ENCODE measurements at regions not wholly inside any gene's neighbourhood (a gene's known extent, or its start where the extent isn't known, plus 50 kb on each side); places are given as distances from the start of the nearest gene placed in this dataset.
"Not testable (repeated sequence)": the region's sequence is repeated elsewhere in the genome, so short reads cannot be mapped to it uniquely, and the experiment has no call there.

GRCh38 chr10:106015369-106016199, 1148.9 kb downstream of the SORCS1 start:
- not testable (repeated sequence) for H3K27ac ChIP-seq (ENCODE audit: insufficient read depth, low read depth, low read length, poor library complexity, severe bottlenecking); H3K4me3 ChIP-seq (ENCODE audit: insufficient read depth, low read depth, low read length); H3K36me3 ChIP-seq (ENCODE audit: control insufficient read depth, insufficient read depth, low read length); H3K9me3 ChIP-seq (ENCODE audit: control insufficient read depth, low read length); H3K4me1 ChIP-seq (ENCODE audit: control insufficient read depth, insufficient read depth, low read length); H3K27me3 ChIP-seq (ENCODE audit: control insufficient read depth, insufficient read depth, low read length, poor library complexity, severe bottlenecking)
- whole genome bisulfite sequencing, 2 experiments, result 77 to 78% methylated on average over 4 of the region's 4 CpGs

GRCh38 chr10:106011250-106011649, 1153.3 kb downstream of the SORCS1 start:
- Histone ChIP-seq H3K9me3 (ENCODE audit: control insufficient read depth, low read length) (no peaks in the 10 kb centered on the region), H3K4me3 (ENCODE audit: insufficient read depth, low read depth, low read length) (no peak overlapping the region), H3K27me3 (ENCODE audit: control insufficient read depth, insufficient read depth, low read length, poor library complexity, severe bottlenecking) (no peaks in the 10 kb centered on the region), H3K4me1 (ENCODE audit: control insufficient read depth, insufficient read depth, low read length) (peaks cover 4% of the 10 kb centered on the region), H3K27ac (ENCODE audit: insufficient read depth, low read depth, low read length, poor library complexity, severe bottlenecking) (no peak overlapping the region), H3K36me3 (ENCODE audit: control insufficient read depth, insufficient read depth, low read length) (no peaks in the 10 kb centered on the region)
- WGBS, 2 experiments, result 44 to 56% methylated on average over 3 of the region's 3 CpGs

GRCh38 chr10:106000721-106001120, 1163.8 kb downstream of the SORCS1 start:
- Histone ChIP-seq H3K36me3 (ENCODE audit: control insufficient read depth, insufficient read depth, low read length) (no peaks in the 10 kb centered on the region), H3K4me3 (ENCODE audit: insufficient read depth, low read depth, low read length) (no peak overlapping the region), H3K27me3 (ENCODE audit: control insufficient read depth, insufficient read depth, low read length, poor library complexity, severe bottlenecking) (no peaks in the 10 kb centered on the region), H3K9me3 (ENCODE audit: control insufficient read depth, low read length) (peaks cover 2% of the 10 kb centered on the region), H3K27ac (ENCODE audit: insufficient read depth, low read depth, low read length, poor library complexity, severe bottlenecking) (no peak overlapping the region), H3K4me1 (ENCODE audit: control insufficient read depth, insufficient read depth, low read length) (no peaks in the 10 kb centered on the region)
- 92 to 93% methylated on average over 2 of the region's 2 CpGs for WGBS, 2 experiments

- H3K4me1 ChIP-seq (ENCODE audit: control insufficient read depth, insufficient read depth, low read length), result no peaks in the 10 kb centered on the region
- H3K9me3 ChIP-seq (ENCODE audit: control insufficient read depth, low read length), result no peaks in the 10 kb centered on the region
- H3K36me3 ChIP-seq (ENCODE audit: control insufficient read depth, insufficient read depth, low read length), result no peaks in the 10 kb centered on the region
- no peak overlapping the region for H3K4me3 ChIP-seq (ENCODE audit: insufficient read depth, low read depth, low read length)
- WGBS, 2 experiments, result 92 to 98% methylated on average over 3 of the region's 3 CpGs
- H3K27me3 ChIP-seq (ENCODE audit: control insufficient read depth, insufficient read depth, low read length, poor library complexity, severe bottlenecking), result no peaks in the 10 kb centered on the region
- H3K27ac ChIP-seq (ENCODE audit: insufficient read depth, low read depth, low read length, poor library complexity, severe bottlenecking), result no peak overlapping the region
Observed at GRCh38 chr10:105993609-105994008, 1170.9 kb downstream of the SORCS1 start.

- Histone ChIP-seq H3K27ac (ENCODE audit: insufficient read depth, low read depth, low read length, poor library complexity, severe bottlenecking) (no peak overlapping the region), H3K9me3 (ENCODE audit: control insufficient read depth, low read length) (no peaks in the 10 kb centered on the region), H3K27me3 (ENCODE audit: control insufficient read depth, insufficient read depth, low read length, poor library complexity, severe bottlenecking) (no peaks in the 10 kb centered on the region), H3K4me1 (ENCODE audit: control insufficient read depth, insufficient read depth, low read length) (no peaks in the 10 kb centered on the region), H3K36me3 (ENCODE audit: control insufficient read depth, insufficient read depth, low read length) (no peaks in the 10 kb centered on the region), H3K4me3 (ENCODE audit: insufficient read depth, low read depth, low read length) (no peak overlapping the region)
Observed at GRCh38 chr10:105992928-105993327, 1171.6 kb downstream of the SORCS1 start.

GRCh38 chr10:105990529-105990928, 1174.0 kb downstream of the SORCS1 start:
- Histone ChIP-seq H3K27me3 (ENCODE audit: control insufficient read depth, insufficient read depth, low read length, poor library complexity, severe bottlenecking) (no peaks in the 10 kb centered on the region), H3K9me3 (ENCODE audit: control insufficient read depth, low read length) (no peaks in the 10 kb centered on the region), H3K27ac (ENCODE audit: insufficient read depth, low read depth, low read length, poor library complexity, severe bottlenecking) (no peak overlapping the region), H3K4me3 (ENCODE audit: insufficient read depth, low read depth, low read length) (no peak overlapping the region), H3K4me1 (ENCODE audit: control insufficient read depth, insufficient read depth, low read length) (no peaks in the 10 kb centered on the region), H3K36me3 (ENCODE audit: control insufficient read depth, insufficient read depth, low read length) (no peaks in the 10 kb centered on the region)
- 94 to 100% methylated on average over 2 of the region's 2 CpGs for WGBS, 2 experiments

GRCh38 chr10:105989995-105990394, 1174.5 kb downstream of the SORCS1 start:
- Histone ChIP-seq H3K4me1 (ENCODE audit: control insufficient read depth, insufficient read depth, low read length) (no peaks in the 10 kb centered on the region), H3K4me3 (ENCODE audit: insufficient read depth, low read depth, low read length) (no peak overlapping the region), H3K27ac (ENCODE audit: insufficient read depth, low read depth, low read length, poor library complexity, severe bottlenecking) (no peak overlapping the region), H3K27me3 (ENCODE audit: control insufficient read depth, insufficient read depth, low read length, poor library complexity, severe bottlenecking) (no peaks in the 10 kb centered on the region), H3K9me3 (ENCODE audit: control insufficient read depth, low read length) (no peaks in the 10 kb centered on the region), H3K36me3 (ENCODE audit: control insufficient read depth, insufficient read depth, low read length) (no peaks in the 10 kb centered on the region)
- WGBS, 2 experiments, result 92 to 94% methylated on average over 3 of the region's 3 CpGs

- no peak overlapping the region for H3K4me3 ChIP-seq (ENCODE audit: insufficient read depth, low read depth, low read length)
- H3K9me3 ChIP-seq (ENCODE audit: control insufficient read depth, low read length), result no peaks in the 10 kb centered on the region
- 95 to 100% methylated on average over 1 of the region's 1 CpG for WGBS, 2 experiments
- H3K27me3 ChIP-seq (ENCODE audit: control insufficient read depth, insufficient read depth, low read length, poor library complexity, severe bottlenecking), result no peaks in the 10 kb centered on the region
- H3K27ac ChIP-seq (ENCODE audit: insufficient read depth, low read depth, low read length, poor library complexity, severe bottlenecking), result no peak overlapping the region
- H3K4me1 ChIP-seq (ENCODE audit: control insufficient read depth, insufficient read depth, low read length), result no peaks in the 10 kb centered on the region
- no peaks in the 10 kb centered on the region for H3K36me3 ChIP-seq (ENCODE audit: control insufficient read depth, insufficient read depth, low read length)
Observed at GRCh38 chr10:105988848-105989247, 1175.7 kb downstream of the SORCS1 start.

- Histone ChIP-seq H3K9me3 (ENCODE audit: control insufficient read depth, low read length) (no peaks in the 10 kb centered on the region), H3K36me3 (ENCODE audit: control insufficient read depth, insufficient read depth, low read length) (no peaks in the 10 kb centered on the region), H3K4me1 (ENCODE audit: control insufficient read depth, insufficient read depth, low read length) (no peaks in the 10 kb centered on the region), H3K27ac (ENCODE audit: insufficient read depth, low read depth, low read length, poor library complexity, severe bottlenecking) (no peak overlapping the region), H3K27me3 (ENCODE audit: control insufficient read depth, insufficient read depth, low read length, poor library complexity, severe bottlenecking) (no peaks in the 10 kb centered on the region), H3K4me3 (ENCODE audit: insufficient read depth, low read depth, low read length) (no peak overlapping the region)
- WGBS, 2 experiments, result 89 to 94% methylated on average over 3 of the region's 3 CpGs
Observed at GRCh38 chr10:105986912-105987635, 1177.4 kb downstream of the SORCS1 start.

GRCh38 chr10:105986486-105986885, 1178.0 kb downstream of the SORCS1 start:
- Histone ChIP-seq H3K27me3 (ENCODE audit: control insufficient read depth, insufficient read depth, low read length, poor library complexity, severe bottlenecking) (no peaks in the 10 kb centered on the region), H3K4me1 (ENCODE audit: control insufficient read depth, insufficient read depth, low read length) (no peaks in the 10 kb centered on the region), H3K9me3 (ENCODE audit: control insufficient read depth, low read length) (no peaks in the 10 kb centered on the region), H3K4me3 (ENCODE audit: insufficient read depth, low read depth, low read length) (no peak overlapping the region), H3K36me3 (ENCODE audit: control insufficient read depth, insufficient read depth, low read length) (no peaks in the 10 kb centered on the region), H3K27ac (ENCODE audit: insufficient read depth, low read depth, low read length, poor library complexity, severe bottlenecking) (no peak overlapping the region)
- WGBS, 2 experiments, result 91 to 97% methylated on average over 2 of the region's 2 CpGs

All from ectodermal cell (in vitro differentiated cells).